ENCODE measurements at regions not wholly inside any gene's neighbourhood (a gene's known extent, or its start where the extent isn't known, plus 50 kb on each side); places are given as distances from the start of the nearest gene placed in this dataset.
A peak's percentile ranks its signal among the peaks of the same experiment; 100 is the strongest.

DNA sequence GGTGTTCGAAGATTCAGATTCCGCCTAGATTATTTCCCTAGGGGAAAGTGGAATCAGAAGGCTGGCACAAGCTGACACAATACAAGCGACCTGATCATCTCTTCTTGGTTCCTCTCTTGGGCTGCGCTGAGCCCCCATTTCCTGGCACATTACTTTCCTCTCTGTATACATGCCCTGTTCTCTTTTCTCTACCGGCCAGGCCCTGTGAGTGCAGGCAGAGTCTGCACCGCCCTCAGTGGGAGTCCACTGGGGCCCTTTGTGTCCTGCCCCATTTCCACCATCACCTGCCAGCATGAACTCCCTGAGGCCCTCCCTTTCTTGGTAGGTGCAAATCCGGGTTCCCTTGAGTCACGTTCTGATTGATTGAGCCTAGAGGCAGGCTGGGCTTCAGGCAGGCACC lies 287.9 kb downstream of the MSX2 start:
- Mint-ChIP-seq H3K4me1 (peaks cover 13% of the 10 kb centered on the region), H3K27me3 (ENCODE audit: low read depth) (no peaks in the 10 kb centered on the region), H3K4me3 (no peak overlapping the region), H3K9me3 (no peaks in the 10 kb centered on the region), H3K27ac (no peak overlapping the region), H3K36me3 (no peaks in the 10 kb centered on the region)
- ATAC-seq (peak; percentile 51), DNase-seq (ENCODE audit: low spot score) (no peak)
- TF ChIP-seq, protein P1, sequence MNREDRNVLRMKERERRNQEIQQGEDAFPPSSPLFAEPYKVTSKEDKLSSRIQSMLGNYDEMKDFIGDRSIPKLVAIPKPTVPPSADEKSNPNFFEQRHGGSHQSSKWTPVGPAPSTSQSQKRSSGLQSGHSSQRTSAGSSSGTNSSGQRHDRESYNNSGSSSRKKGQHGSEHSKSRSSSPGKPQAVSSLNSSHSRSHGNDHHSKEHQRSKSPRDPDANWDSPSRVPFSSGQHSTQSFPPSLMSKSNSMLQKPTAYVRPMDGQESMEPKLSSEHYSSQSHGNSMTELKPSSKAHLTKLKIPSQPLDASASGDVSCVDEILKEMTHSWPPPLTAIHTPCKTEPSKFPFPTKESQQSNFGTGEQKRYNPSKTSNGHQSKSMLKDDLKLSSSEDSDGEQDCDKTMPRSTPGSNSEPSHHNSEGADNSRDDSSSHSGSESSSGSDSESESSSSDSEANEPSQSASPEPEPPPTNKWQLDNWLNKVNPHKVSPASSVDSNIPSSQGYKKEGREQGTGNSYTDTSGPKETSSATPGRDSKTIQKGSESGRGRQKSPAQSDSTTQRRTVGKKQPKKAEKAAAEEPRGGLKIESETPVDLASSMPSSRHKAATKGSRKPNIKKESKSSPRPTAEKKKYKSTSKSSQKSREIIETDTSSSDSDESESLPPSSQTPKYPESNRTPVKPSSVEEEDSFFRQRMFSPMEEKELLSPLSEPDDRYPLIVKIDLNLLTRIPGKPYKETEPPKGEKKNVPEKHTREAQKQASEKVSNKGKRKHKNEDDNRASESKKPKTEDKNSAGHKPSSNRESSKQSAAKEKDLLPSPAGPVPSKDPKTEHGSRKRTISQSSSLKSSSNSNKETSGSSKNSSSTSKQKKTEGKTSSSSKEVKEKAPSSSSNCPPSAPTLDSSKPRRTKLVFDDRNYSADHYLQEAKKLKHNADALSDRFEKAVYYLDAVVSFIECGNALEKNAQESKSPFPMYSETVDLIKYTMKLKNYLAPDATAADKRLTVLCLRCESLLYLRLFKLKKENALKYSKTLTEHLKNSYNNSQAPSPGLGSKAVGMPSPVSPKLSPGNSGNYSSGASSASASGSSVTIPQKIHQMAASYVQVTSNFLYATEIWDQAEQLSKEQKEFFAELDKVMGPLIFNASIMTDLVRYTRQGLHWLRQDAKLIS (CRISPR knock-in tag; IDR thresholded peaks at IDR 0.05; ENCODE audit: borderline replicate concordance) = no peak
- TF ChIP-seq, protein P2, sequence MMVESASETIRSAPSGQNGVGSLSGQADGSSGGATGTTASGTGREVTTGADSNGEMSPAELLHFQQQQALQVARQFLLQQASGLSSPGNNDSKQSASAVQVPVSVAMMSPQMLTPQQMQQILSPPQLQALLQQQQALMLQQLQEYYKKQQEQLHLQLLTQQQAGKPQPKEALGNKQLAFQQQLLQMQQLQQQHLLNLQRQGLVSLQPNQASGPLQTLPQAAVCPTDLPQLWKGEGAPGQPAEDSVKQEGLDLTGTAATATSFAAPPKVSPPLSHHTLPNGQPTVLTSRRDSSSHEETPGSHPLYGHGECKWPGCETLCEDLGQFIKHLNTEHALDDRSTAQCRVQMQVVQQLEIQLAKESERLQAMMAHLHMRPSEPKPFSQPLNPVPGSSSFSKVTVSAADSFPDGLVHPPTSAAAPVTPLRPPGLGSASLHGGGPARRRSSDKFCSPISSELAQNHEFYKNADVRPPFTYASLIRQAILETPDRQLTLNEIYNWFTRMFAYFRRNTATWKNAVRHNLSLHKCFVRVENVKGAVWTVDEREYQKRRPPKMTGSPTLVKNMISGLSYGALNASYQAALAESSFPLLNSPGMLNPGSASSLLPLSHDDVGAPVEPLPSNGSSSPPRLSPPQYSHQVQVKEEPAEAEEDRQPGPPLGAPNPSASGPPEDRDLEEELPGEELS (CRISPR knock-in tag; IDR thresholded peaks at IDR 0.05) = no peak
- no peak for TF ChIP-seq RORB (CRISPR knock-in tag; IDR thresholded peaks at IDR 0.05)
- TF ChIP-seq EMX1 (CRISPR knock-in tag; IDR thresholded peaks at IDR 0.05) = no peak
- TF ChIP-seq, protein P3, sequence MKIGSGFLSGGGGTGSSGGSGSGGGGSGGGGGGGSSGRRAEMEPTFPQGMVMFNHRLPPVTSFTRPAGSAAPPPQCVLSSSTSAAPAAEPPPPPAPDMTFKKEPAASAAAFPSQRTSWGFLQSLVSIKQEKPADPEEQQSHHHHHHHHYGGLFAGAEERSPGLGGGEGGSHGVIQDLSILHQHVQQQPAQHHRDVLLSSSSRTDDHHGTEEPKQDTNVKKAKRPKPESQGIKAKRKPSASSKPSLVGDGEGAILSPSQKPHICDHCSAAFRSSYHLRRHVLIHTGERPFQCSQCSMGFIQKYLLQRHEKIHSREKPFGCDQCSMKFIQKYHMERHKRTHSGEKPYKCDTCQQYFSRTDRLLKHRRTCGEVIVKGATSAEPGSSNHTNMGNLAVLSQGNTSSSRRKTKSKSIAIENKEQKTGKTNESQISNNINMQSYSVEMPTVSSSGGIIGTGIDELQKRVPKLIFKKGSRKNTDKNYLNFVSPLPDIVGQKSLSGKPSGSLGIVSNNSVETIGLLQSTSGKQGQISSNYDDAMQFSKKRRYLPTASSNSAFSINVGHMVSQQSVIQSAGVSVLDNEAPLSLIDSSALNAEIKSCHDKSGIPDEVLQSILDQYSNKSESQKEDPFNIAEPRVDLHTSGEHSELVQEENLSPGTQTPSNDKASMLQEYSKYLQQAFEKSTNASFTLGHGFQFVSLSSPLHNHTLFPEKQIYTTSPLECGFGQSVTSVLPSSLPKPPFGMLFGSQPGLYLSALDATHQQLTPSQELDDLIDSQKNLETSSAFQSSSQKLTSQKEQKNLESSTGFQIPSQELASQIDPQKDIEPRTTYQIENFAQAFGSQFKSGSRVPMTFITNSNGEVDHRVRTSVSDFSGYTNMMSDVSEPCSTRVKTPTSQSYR (CRISPR knock-in tag; IDR thresholded peaks at IDR 0.05) = no peak
- TF ChIP-seq, protein P4, sequence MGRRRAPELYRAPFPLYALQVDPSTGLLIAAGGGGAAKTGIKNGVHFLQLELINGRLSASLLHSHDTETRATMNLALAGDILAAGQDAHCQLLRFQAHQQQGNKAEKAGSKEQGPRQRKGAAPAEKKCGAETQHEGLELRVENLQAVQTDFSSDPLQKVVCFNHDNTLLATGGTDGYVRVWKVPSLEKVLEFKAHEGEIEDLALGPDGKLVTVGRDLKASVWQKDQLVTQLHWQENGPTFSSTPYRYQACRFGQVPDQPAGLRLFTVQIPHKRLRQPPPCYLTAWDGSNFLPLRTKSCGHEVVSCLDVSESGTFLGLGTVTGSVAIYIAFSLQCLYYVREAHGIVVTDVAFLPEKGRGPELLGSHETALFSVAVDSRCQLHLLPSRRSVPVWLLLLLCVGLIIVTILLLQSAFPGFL (CRISPR knock-in tag; IDR thresholded peaks at IDR 0.05; ENCODE audit: borderline replicate concordance) = no peak
- TF ChIP-seq, protein P5, sequence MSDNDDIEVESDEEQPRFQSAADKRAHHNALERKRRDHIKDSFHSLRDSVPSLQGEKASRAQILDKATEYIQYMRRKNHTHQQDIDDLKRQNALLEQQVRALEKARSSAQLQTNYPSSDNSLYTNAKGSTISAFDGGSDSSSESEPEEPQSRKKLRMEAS (CRISPR knock-in tag; IDR thresholded peaks at IDR 0.05) = no peak
- TF ChIP-seq, protein P6, sequence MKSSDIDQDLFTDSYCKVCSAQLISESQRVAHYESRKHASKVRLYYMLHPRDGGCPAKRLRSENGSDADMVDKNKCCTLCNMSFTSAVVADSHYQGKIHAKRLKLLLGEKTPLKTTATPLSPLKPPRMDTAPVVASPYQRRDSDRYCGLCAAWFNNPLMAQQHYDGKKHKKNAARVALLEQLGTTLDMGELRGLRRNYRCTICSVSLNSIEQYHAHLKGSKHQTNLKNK (CRISPR knock-in tag; IDR thresholded peaks at IDR 0.05) = no peak
- no peak for TF ChIP-seq ZNF121 (CRISPR knock-in tag; IDR thresholded peaks at IDR 0.05)
- TF ChIP-seq NR2C2 (CRISPR knock-in tag; IDR thresholded peaks at IDR 0.05) = no peak
- TF ChIP-seq FOXK1 (CRISPR knock-in tag; IDR thresholded peaks at IDR 0.05) = no peak
- TF ChIP-seq ZNF396 (CRISPR knock-in tag; IDR thresholded peaks at IDR 0.05; ENCODE audit: borderline replicate concordance) = no peak
- no peak for TF ChIP-seq FOXJ3 (CRISPR knock-in tag; IDR thresholded peaks at IDR 0.05; ENCODE audit: borderline replicate concordance)
- no peak for TF ChIP-seq NR3C1 (CRISPR knock-in tag; conservative IDR thresholded peaks at IDR 0.05; ENCODE audit: low read depth)
- TF ChIP-seq, protein P7, sequence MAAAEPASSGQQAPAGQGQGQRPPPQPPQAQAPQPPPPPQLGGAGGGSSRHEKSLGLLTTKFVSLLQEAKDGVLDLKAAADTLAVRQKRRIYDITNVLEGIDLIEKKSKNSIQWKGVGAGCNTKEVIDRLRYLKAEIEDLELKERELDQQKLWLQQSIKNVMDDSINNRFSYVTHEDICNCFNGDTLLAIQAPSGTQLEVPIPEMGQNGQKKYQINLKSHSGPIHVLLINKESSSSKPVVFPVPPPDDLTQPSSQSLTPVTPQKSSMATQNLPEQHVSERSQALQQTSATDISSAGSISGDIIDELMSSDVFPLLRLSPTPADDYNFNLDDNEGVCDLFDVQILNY (CRISPR knock-in tag; IDR thresholded peaks at IDR 0.05) = no peak
- TF ChIP-seq, protein P8, sequence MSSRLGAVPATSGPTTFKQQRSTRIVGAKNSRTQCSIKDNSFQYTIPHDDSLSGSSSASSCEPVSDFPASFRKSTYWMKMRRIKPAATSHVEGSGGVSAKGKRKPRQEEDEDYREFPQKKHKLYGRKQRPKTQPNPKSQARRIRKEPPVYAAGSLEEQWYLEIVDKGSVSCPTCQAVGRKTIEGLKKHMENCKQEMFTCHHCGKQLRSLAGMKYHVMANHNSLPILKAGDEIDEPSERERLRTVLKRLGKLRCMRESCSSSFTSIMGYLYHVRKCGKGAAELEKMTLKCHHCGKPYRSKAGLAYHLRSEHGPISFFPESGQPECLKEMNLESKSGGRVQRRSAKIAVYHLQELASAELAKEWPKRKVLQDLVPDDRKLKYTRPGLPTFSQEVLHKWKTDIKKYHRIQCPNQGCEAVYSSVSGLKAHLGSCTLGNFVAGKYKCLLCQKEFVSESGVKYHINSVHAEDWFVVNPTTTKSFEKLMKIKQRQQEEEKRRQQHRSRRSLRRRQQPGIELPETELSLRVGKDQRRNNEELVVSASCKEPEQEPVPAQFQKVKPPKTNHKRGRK (CRISPR knock-in tag; IDR thresholded peaks at IDR 0.05; ENCODE audit: borderline replicate concordance) = no peak
- POLR2A ChIA-PET = no interaction called here
- CTCF ChIA-PET = no interaction called here

Measured in WTC11 (cell line).